Kidney (tissue), 13 donors: ENCODE measurements at regions not wholly inside any gene's neighbourhood (a gene's known extent, or its start where the extent isn't known, plus 50 kb on each side); places are given as distances from the start of the nearest gene placed in this dataset.

ENCODE experiments used
- DNase-seq, 5 donors: peaks; one replicate each; pipeline ENCODE4 v3.0.0-alpha.2; 2013 to 2020
- FAIRE-seq: peaks from 2 replicates; lab custom pipeline; 2012; peaks lifted over from hg19 to GRCh38; lab: Jason Lieb, UNC
- H3K27ac ChIP-seq, 2 donors: one replicate each; pipeline ENCODE4 v1.7.0; 2013; ENCODE audit warnings: low read depth in 2 of 2, low read length in 2 of 2, inconsistent platforms in 1 of 2
- H3K27me3 ChIP-seq: one replicate; pipeline ENCODE4 v1.7.1; 2013; ENCODE audit warnings: low read length, inconsistent platforms; ENCODE audit not compliant: control insufficient read depth, insufficient read depth
- H3K36me3 ChIP-seq, 3 donors: one replicate each; pipeline versions ENCODE4 v1.7.0 to v1.7.1; 2013; ENCODE audit warnings: low read length in 3 of 3, control low read depth in 1 of 3, inconsistent platforms in 1 of 3; ENCODE audit not compliant: insufficient read depth in 3 of 3, control insufficient read depth in 2 of 3
- H3K4me1 ChIP-seq, 3 donors: one replicate each; pipeline versions ENCODE4 v1.7.0 to v1.7.1; 2013; ENCODE audit warnings: low read length in 3 of 3, inconsistent platforms in 1 of 3, low read depth in 1 of 3; ENCODE audit not compliant: control insufficient read depth in 2 of 3, insufficient read depth in 2 of 3
- H3K4me3 ChIP-seq, 3 donors: one replicate each; pipeline versions ENCODE4 v1.7.0 to v1.8.1; 2013; ENCODE audit warnings: low read length in 3 of 3, control low read depth in 1 of 3, inconsistent platforms in 1 of 3
- H3K9ac ChIP-seq, 3 donors: one replicate each; pipeline versions ENCODE4 v1.7.0 to v1.7.1; 2013; ENCODE audit warnings: low read length in 3 of 3, control low read depth in 1 of 3, inconsistent platforms in 1 of 3
- H3K9me3 ChIP-seq, 3 donors: one replicate each; pipeline versions ENCODE4 v1.7.0 to v1.7.1; 2013; ENCODE audit warnings: low read length in 3 of 3, control low read depth in 1 of 3, inconsistent platforms in 1 of 3; ENCODE audit not compliant: control insufficient read depth in 2 of 3, insufficient read depth in 1 of 3
- CTCF ChIP-seq: IDR thresholded peaks from 3 replicates; pipeline ENCODE4 v1.5.1; 2012; ENCODE audit warnings: mild to moderate bottlenecking, moderate library complexity, borderline replicate concordance; ENCODE audit not compliant: insufficient read depth; ENCODE audit errors: extremely low read depth
- intact Hi-C: fragments of 100-400 bp; cut with DNase I; formaldehyde crosslinking; loops from one replicate; pipeline ENCODE4 v1.11.1; 2022
- donor health status: control.
- donor health status: control.
- donor health status: control.
- donor health status: control.
- donor health status: control.
- donor health status: DM: yes; HTN: yes; CAD: no.
- donor health status: Normal renal cell carcinoma (clear cell type).

DNA sequence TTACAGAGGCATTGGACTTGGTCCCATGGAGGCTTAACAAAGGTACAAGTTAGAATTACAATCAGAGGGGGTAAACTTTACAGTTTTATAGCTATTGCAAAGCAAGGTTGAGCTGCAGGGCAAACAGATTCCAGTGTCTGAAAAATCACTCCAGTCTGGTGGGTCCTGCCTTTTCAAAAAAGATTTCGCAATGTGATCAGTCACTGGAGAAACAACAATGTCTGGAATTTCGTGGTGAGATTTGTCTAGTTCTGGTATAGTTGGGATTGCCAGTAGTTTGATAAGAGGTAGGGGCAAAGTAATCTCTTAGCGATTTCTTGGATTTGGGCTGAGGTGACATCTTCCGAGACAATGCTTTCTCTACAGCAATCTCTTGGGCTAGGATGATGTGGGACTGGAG lies 1198.2 kb upstream of the PCDH9 start:
- intact Hi-C loops, result no loop called here
- no peaks in the 10 kb centered on the region for H3K36me3 ChIP-seq
- no peak for TF ChIP-seq CTCF
- H3K4me1 ChIP-seq, result no peaks in the 10 kb centered on the region
- H3K9ac ChIP-seq, result no peak overlapping the region
- no peaks in the 10 kb centered on the region for H3K27me3 ChIP-seq
- no peak overlapping the region for H3K27ac ChIP-seq
- FAIRE-seq (no peak), DNase-seq (no peak)
- no peaks in the 10 kb centered on the region for H3K9me3 ChIP-seq
- H3K4me3 ChIP-seq, result no peak overlapping the region

- no peak for TF ChIP-seq CTCF
Observed at GRCh38 chr13:68417801-68418200, 1187.7 kb upstream of the PCDH9 start.

DNA sequence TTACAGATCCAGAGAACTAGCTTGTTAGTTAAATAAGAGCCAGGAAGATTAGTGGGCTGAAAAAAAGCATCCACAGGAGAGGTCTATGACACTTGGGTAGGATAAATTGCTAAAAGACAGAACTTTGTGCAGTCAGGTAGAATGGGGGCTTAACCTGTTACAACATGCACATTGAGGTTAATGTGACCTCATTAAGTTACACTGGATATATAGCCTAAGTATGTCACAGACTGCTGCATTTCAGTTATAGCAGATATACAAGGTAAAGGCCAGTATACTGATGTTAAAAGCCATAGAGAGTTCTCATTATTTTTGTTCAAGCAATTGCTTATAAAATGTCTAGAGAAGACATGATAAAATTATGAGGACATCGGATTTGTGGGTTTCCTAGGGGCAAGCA lies 1179.9 kb upstream of the PCDH9 start:
- Histone ChIP-seq H3K4me1 (no peaks in the 10 kb centered on the region), H3K27ac (no peak overlapping the region), H3K9ac (no peak overlapping the region), H3K36me3 (no peaks in the 10 kb centered on the region), H3K27me3 (no peaks in the 10 kb centered on the region), H3K9me3 (no peaks in the 10 kb centered on the region), H3K4me3 (no peak overlapping the region)
- FAIRE-seq, result no peak
- TF ChIP-seq CTCF, result no peak
- no peak for DNase-seq
- intact Hi-C loops, result no loop called here

More at GRCh38 chr13:68417801-68418200, 1187.7 kb upstream of the PCDH9 start:
- Histone ChIP-seq H3K27ac (no peak overlapping the region), H3K27me3 (no peaks in the 10 kb centered on the region), H3K9ac (no peak overlapping the region), H3K4me3 (no peak overlapping the region), H3K4me1 (no peaks in the 10 kb centered on the region), H3K9me3 (no peaks in the 10 kb centered on the region), H3K36me3 (no peaks in the 10 kb centered on the region)
- peak in 2 of 5 donors; percentile 53 to 54 for DNase-seq
- FAIRE-seq, result no peak
- intact Hi-C loops, result no loop called here

GRCh38 chr13:68390987-68391386 lies 1160.9 kb upstream of the PCDH9 start:
- intact Hi-C loops, result no loop called here
- H3K4me3 ChIP-seq, result no peak overlapping the region

More at GRCh38 chr13:68390987-68391386, 1160.9 kb upstream of the PCDH9 start:
- no peaks in the 10 kb centered on the region for H3K27me3 ChIP-seq
- FAIRE-seq (no peak), DNase-seq (no peak)
- no peak overlapping the region for H3K9ac ChIP-seq
- no peaks in the 10 kb centered on the region for H3K36me3 ChIP-seq
- H3K4me1 ChIP-seq, result no peaks in the 10 kb centered on the region
- no peak for TF ChIP-seq CTCF
- H3K9me3 ChIP-seq, result no peaks in the 10 kb centered on the region
- H3K27ac ChIP-seq, result no peak overlapping the region
